ENCODE measurements at regions not wholly inside any gene's neighbourhood (a gene's known extent, or its start where the extent isn't known, plus 50 kb on each side); places are given as distances from the start of the nearest gene placed in this dataset.
A peak's percentile ranks its signal among the peaks of the same experiment; 100 is the strongest.

DNA sequence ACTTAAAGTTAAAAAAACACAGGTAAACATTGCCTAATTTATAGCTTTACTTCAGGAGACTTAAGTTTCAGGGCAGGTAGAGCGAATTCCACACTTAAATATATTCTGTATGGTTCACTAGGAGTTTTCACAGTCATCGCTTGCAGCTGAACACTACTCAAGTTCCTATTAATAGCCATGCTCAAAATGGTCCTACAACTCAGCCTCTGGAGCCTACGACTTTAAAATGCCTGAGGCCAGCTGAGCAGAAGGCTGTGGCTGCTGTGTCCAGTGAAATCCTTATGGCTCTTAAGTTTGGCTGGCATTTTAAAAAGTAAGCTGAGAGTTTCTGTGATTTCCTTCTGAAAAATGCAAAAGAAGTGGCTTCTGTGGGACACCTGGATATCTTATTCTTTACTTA, 105.4 kb upstream of the GLI3 start:
- peaks cover 27% of the 10 kb centered on the region; the same call in 1 of the 2 replicates for H3K27me3 ChIP-seq (ENCODE audit: insufficient read depth)
- no peaks in the 10 kb centered on the region for H3K9me3 ChIP-seq
- no peaks in the 10 kb centered on the region for H3K4me1 ChIP-seq (ENCODE audit: control insufficient read depth in 1 of 2, insufficient read depth in 2 of 2, low read depth in 1 of 2, low read length in 1 of 2)
- POLR2A ChIA-PET = no interaction called here
- no peaks in the 10 kb centered on the region for H3F3A ChIP-seq (replicated peaks; ENCODE audit: insufficient read depth)
- H3K9me2 ChIP-seq = no peaks in the 10 kb centered on the region
- H3K9ac ChIP-seq = no peak overlapping the region
- DNase-seq = no peak
- no peaks in the 10 kb centered on the region for H3K79me2 ChIP-seq (ENCODE audit: insufficient read depth)
- no peaks in the 10 kb centered on the region for H3K36me3 ChIP-seq (replicated peaks in 1 of 2; ENCODE audit: control insufficient read depth in 1 of 2, insufficient read depth in 2 of 2, low read length in 1 of 2)
- CTCF ChIA-PET = no interaction called here
- 2% methylated on average over 3 of the region's 3 CpGs for WGBS (ENCODE audit: low lambda C conversion rate)
- H4K20me1 ChIP-seq (ENCODE audit: insufficient read depth) = no peaks in the 10 kb centered on the region
- H3K4me2 ChIP-seq = no peak overlapping the region
- no peak overlapping the region for H3K27ac ChIP-seq (ENCODE audit: low read depth in 2 of 2, low read length in 1 of 2)
- no peak for TF ChIP-seq RCOR1 (IDR thresholded peaks at IDR 0.05; ENCODE audit: low read length)
- no peak for TF ChIP-seq GATA2 (CRISPR knock-in tag; IDR thresholded peaks at IDR 0.05)
- TF ChIP-seq MEF2A (IDR thresholded peaks at IDR 0.05; ENCODE audit: borderline replicate concordance, low read depth) = no peak
- H2AFZ ChIP-seq (ENCODE audit: low read depth) = no peak overlapping the region
- H3K4me3 ChIP-seq (ENCODE audit: low read depth in 2 of 2, low read length in 1 of 2) = no peak overlapping the region

DNA sequence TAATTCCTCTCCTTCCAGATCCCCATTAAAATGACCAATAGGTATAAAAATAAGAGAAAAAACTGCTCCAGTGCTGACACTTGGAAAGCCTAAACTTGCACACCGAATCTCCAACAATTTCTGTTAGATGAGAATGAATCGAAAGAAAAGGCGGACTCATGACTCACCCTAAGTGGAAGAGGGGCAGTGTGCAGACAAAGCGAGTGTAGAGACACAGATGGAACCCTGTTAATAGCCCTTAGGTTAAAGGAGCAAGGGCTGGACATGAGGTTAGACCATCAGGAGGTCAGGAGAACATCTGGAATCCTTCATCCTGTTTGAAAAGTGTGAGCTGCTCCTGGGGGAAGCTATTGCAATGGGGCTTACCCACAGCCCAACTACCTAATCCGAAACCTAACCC, 103.4 kb upstream of the GLI3 start:
- H3K4me2 ChIP-seq = peak overlapping the region; percentile 34; the same call in 1 of the 2 replicates
- TF ChIP-seq POLR2AphosphoS5 (IDR thresholded peaks at IDR 0.05; ENCODE audit: low read depth, low read length) = no peak
- no peak for TF ChIP-seq SIN3A (IDR thresholded peaks at IDR 0.05; ENCODE audit: borderline replicate concordance, low read depth, low read length)
- TF ChIP-seq, protein P1, sequence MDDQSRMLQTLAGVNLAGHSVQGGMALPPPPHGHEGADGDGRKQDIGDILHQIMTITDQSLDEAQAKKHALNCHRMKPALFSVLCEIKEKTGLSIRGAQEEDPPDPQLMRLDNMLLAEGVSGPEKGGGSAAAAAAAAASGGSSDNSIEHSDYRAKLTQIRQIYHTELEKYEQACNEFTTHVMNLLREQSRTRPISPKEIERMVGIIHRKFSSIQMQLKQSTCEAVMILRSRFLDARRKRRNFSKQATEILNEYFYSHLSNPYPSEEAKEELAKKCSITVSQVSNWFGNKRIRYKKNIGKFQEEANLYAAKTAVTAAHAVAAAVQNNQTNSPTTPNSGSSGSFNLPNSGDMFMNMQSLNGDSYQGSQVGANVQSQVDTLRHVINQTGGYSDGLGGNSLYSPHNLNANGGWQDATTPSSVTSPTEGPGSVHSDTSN (IDR thresholded peaks at IDR 0.05) = no peak
- TF ChIP-seq ELF1 (IDR thresholded peaks at IDR 0.05) = no peak
- no peaks in the 10 kb centered on the region for H3K9me2 ChIP-seq
- ChIA-PET POLR2A (no interaction called here), CTCF (no interaction called here)
- no peak overlapping the region for H3K27ac ChIP-seq (ENCODE audit: low read depth in 2 of 2, low read length in 1 of 2)
- peak overlapping the region in 1 of 2 experiments; percentile 14; a peak in 1 of 4 replicates for H3K4me3 ChIP-seq (ENCODE audit: low read depth in 2 of 2, low read length in 1 of 2)
- H2AFZ ChIP-seq (ENCODE audit: low read depth) = peak overlapping the region; percentile 12; the same call in 1 of the 2 replicates
- H3K9me3 ChIP-seq = no peaks in the 10 kb centered on the region
- H3K4me1 ChIP-seq (ENCODE audit: control insufficient read depth in 1 of 2, insufficient read depth in 2 of 2, low read depth in 1 of 2, low read length in 1 of 2) = no peaks in the 10 kb centered on the region
- no peaks in the 10 kb centered on the region for H3K36me3 ChIP-seq (replicated peaks in 1 of 2; ENCODE audit: control insufficient read depth in 1 of 2, insufficient read depth in 2 of 2, low read length in 1 of 2)
- peaks cover 32% of the 10 kb centered on the region; the same call in 1 of the 2 replicates for H3K27me3 ChIP-seq (ENCODE audit: insufficient read depth)
- WGBS (ENCODE audit: low lambda C conversion rate) = 2% methylated on average over 5 of the region's 5 CpGs
- DNase-seq = no peak
- no peak overlapping the region for H3K9ac ChIP-seq
- H3F3A ChIP-seq (replicated peaks; ENCODE audit: insufficient read depth) = no peaks in the 10 kb centered on the region
- no peaks in the 10 kb centered on the region for H4K20me1 ChIP-seq (ENCODE audit: insufficient read depth)
- H3K79me2 ChIP-seq (ENCODE audit: insufficient read depth) = no peaks in the 10 kb centered on the region

DNA sequence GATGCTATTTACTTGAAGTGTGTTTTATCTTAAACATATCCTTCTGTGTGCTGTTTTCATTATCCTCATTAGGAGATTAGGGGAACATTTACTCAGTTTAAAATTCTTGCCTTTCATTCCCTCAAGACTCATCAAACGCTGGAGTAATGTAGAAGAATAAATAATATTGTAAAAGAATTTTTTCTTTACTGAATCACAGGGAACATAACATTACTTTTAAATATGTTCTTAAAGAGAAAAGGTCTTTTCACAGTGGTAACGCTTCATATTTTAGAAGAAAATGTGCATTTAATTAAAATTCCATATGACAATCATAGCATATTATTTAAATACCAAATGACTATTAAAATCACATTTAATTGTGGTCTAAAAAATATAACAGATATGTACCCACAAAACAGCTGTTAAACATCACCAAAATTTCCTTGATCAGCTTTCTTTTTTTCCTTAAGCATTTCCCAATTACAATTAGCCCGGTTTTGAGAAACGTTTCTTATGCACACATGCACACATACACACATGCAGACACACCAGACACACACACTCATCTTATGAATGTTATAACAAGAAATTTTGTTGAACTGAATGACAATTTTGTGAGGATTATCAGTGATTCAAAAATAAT, 102.0 kb upstream of the GLI3 start:
- Histone ChIP-seq H3K27me3 (ENCODE audit: insufficient read depth) (peaks cover 22% of the 10 kb centered on the region; the same call in 1 of the 2 replicates), H3F3A (replicated peaks; ENCODE audit: insufficient read depth) (no peaks in the 10 kb centered on the region), H3K9me3 (no peaks in the 10 kb centered on the region), H4K20me1 (ENCODE audit: insufficient read depth) (no peaks in the 10 kb centered on the region), H3K4me3 (ENCODE audit: low read depth in 2 of 2, low read length in 1 of 2) (no peak overlapping the region), H3K27ac (ENCODE audit: low read depth in 2 of 2, low read length in 1 of 2) (no peak overlapping the region), H3K4me1 (ENCODE audit: control insufficient read depth in 1 of 2, insufficient read depth in 2 of 2, low read depth in 1 of 2, low read length in 1 of 2) (no peaks in the 10 kb centered on the region), H3K4me2 (no peak overlapping the region), H3K9me2 (no peaks in the 10 kb centered on the region), H3K79me2 (ENCODE audit: insufficient read depth) (no peaks in the 10 kb centered on the region), H3K36me3 (replicated peaks in 1 of 2; ENCODE audit: control insufficient read depth in 1 of 2, insufficient read depth in 2 of 2, low read length in 1 of 2) (no peaks in the 10 kb centered on the region), H3K9ac (no peak overlapping the region), H2AFZ (ENCODE audit: low read depth) (no peak overlapping the region)
- WGBS (ENCODE audit: low lambda C conversion rate) = 4% methylated on average over 4 of the region's 4 CpGs
- TF ChIP-seq SMC3 (IDR thresholded peaks at IDR 0.05; ENCODE audit: low read depth, low read length) (no peak), GATA2 (CRISPR knock-in tag; IDR thresholded peaks at IDR 0.05) (no peak)
- ChIA-PET POLR2A (no interaction called here), CTCF (no interaction called here)
- no peak for DNase-seq

All from SK-N-SH (cell line).